ENCODE measurements at regions not wholly inside any gene's neighbourhood (a gene's known extent, or its start where the extent isn't known, plus 50 kb on each side); places are given as distances from the start of the nearest gene placed in this dataset.
"Not testable (repeated sequence)": the region's sequence is repeated elsewhere in the genome, so short reads cannot be mapped to it uniquely, and the experiment has no call there.

DNA sequence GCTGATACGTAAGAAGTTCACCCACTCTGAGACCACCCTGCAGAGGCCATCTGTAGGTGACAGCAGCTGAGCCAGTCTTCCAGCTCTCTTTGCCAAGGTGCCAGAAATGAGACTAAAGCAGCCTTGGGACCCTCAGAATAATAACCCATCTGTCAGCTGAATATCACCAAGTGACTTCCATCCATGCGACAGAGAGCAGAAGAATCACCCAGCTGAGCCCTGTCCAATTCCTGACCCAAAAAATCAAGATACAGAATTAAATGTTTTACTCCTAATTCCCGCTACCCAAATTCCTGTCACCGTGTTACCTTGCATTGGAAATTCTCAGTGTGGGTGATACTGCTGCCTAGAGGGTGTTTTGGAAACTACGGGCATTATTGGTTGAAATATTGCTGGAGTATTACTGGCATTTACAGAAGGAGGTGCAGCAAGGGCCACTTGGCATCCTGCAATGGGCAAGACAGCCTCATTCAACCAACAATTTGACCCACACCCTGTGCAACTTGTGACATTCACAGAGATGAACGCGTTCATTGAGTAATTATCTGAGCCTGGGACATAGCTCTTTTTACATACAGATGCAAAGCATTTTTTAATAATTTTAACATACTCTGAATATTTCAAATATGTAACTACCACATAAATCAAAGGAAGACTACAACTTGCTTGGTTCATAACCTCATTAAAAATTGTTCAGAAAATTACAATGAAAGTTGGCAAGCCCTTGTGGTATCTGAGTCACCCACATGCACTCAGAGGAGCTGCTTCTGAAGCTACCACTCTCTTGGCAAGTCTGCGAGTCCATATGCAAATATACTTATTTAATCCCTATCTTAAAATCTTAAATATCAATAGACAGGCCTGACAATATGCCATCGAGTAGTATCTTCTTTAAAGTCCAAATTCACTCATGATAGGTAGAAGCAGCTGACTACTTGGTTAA is 126.6 kb downstream of the C16orf95 start:
- DNase-seq (ENCODE audit: low spot score): no peak

DNA sequence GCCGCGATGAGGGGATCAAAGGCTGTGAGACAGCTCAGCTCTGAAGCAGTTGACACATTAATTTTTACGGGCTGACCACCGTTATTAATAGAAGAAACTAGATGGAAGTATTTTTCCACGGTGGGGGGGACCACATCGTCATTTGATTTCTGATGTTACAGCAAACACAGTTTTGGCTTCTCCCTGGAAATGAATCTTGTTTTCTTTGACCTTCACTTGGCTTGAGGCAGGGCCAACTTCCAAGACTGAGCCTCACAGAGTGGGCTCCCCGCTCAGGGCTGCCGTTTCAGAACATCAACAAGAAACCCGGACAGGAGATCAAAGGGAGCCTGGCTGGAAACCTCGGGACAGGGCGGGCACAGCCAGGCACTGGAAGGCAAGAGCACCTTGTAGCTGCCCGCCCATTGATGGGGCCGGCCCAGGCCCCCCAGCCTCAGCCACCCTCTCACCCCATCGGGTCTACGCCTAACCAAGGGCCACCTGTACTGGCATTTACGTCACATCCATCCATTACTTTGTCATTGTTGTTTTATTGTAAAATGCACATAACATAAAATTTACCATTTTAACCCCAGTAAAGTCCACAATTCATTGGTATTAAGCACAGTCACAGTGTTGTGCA is 124.6 kb downstream of the C16orf95 start:
- DNase-seq (ENCODE audit: low spot score): no peak

DNA sequence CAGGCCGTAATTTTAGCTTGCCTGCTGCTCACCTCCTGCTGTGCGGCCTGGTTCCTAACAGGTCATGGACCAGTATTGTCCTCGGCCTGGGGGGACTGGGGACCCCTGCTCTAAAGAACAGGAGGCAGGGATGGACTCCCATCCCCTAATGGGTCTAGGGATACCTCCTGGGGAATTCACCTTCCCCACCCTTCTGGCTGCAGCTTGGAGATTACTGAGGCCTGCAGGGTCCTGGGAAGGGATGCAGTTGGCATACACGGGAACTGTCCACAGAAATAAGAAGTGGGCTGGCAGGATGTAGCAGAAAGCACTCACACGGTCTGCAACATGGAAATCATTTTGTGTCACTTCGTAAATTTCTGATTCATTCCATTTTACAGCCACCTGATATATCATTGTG is 123.0 kb downstream of the C16orf95 start:
- no peak for DNase-seq (ENCODE audit: low spot score)

DNA sequence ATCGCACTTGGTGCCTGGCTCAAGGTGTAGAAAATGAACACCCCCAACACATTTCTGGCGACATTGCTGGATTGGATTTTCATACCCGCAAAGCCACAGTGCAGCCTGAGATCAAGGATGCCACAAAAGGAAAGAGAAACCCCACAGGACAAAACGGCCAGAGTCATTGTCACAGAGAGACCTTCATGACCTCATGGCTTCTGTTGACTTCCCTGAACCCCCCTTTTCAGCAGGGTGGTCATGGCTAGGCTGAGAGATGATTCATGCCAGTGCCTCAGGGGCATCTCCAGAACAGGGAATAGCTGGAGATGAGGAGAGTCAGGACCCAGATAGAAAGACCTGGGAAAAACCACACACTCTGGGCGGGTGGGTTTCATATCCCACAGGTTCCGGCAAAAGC is 122.0 kb downstream of the C16orf95 start:
- no peak for DNase-seq (ENCODE audit: low spot score)

DNA sequence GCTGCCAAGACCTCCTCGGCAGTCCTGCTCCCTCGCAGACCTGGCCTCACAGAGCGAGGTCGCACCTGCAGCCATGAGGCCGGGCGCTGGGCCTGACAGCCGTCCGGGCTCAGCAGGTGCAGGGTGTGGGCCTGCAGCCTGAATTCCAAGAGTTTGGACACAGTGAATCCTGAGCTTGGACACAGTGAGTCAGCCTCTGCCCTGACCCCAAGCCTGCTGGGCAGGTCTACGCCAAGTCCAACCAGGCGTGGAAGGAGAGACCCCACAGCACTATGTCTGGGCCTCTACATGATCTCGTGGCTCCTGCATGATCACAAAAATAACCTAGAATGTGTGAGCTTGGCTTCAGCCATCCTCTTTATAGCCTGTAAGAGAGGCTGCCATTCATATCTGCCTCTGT is 121.0 kb downstream of the C16orf95 start:
- no peak for DNase-seq (ENCODE audit: low spot score)

DNA sequence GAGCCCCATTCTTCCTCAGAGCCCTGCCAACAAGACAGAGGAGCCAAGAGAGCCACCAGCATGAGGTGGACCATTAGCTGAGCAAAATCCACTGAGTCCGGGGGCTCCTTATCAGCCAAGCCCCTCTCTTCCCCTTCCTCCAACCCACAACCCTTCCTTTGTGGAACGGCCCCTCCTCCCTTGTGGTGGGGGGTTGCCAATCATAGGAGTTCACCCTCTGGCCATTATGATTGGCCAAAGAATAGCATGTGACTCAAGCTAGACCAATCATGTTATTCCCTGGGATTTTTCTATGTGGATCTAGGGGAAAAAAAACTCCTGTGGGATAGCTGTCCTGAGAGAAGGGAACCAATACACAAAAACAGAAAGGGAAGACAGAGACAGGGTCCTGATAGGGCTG is 120.5 kb downstream of the C16orf95 start:
- no peak for DNase-seq (ENCODE audit: low spot score)

DNA sequence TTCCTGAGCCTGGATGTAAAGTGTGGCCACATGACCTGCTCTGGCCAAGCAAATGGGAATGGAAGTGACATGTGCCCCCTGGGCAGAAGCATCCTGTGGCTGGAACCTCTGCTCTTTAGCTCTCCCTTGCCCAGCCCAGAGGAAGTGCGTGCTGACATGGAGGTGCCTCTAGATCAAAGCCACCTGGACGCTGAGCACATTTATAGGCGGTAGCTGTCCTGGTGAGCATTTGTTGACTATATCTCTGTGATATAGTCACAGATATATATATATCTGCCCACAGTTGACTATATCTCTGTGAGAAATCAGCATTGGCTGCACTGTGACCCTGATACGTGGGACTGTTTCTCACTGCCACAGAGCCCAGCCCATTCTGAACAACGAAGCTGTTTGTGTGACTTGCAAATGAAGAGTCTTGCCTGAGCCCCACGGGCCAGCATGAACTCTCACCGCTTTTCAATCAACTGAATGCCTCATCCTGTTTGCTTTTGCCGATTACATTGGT is 118.8 kb downstream of the C16orf95 start:
- no peak for DNase-seq (ENCODE audit: low spot score)

DNA sequence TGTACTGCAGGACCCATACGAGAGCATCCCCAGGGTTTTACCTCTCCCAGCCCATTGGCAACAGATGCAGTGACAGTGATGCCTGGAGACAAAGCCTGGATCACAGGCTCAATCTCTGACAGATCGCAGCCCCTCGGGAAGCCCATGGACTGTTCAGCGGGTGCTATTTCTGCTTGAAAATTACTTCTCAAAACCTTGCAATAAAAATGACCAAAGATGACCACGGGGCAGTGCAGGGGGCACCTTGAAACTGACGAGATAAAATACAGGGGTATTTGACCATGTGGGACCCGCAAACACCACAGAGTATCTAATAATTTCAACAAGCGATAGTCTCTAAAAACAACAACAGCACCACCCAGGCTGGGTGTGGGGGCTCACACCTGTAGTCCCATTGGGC is 118.3 kb downstream of the C16orf95 start:
- no peak for DNase-seq (ENCODE audit: low spot score)

DNA sequence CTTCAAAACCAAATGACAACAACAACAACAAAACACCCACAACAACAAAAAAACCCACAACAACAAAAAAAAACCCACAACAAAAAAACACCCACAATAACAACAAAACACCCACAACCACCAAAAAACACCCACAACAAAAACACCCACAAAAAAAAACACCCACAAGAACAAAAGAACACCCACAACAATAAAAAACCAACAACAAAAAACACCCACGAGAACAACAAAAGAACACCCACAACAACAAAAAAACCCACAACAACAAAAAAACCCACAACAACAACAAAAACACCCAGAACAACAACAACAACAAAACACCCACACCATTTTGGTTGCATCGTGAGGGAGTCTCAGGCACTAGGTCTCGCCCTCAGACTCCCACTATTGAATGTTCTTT is 117.8 kb downstream of the C16orf95 start:
- DNase-seq (ENCODE audit: low spot score): no peak

DNA sequence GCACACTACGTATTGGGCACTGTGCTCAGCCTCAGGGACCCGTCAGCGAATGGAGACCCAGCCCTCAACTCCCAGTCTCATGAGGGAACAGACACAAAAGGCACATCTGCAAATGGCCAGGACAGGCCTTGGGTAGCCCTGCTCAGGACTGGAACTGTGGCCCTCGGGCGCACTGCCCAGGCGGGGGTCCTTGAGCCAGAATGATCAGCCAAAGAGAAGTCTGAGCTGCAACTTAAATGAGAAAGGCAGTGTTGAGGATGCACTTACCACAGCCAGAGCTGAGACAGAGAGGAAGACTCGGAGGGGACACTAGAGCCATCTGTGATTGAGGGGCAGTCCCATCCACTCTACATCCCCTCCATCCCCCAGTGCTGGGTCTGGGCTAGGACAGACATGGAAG is 117.3 kb downstream of the C16orf95 start:
- DNase-seq (ENCODE audit: low spot score): no peak

DNA sequence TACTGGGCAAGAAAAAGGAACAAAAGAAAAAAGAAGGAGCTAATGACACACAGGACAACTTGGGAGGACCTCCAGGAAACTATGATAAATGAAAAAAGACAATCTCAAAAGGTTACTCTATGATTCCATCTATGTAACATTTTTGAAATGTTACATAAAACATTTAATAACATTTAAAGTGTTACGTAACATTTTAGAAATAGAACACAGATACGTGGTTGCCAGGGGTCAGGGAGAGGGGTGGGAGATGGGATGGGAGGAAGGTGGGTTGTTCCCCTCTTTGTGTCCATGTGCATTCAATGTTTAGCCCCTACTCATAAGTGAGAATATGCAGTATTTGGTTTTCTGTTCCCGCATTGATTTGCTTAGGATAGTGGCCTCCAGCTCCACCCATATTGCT is 116.6 kb downstream of the C16orf95 start:
- no peak for DNase-seq (ENCODE audit: low spot score)

DNA sequence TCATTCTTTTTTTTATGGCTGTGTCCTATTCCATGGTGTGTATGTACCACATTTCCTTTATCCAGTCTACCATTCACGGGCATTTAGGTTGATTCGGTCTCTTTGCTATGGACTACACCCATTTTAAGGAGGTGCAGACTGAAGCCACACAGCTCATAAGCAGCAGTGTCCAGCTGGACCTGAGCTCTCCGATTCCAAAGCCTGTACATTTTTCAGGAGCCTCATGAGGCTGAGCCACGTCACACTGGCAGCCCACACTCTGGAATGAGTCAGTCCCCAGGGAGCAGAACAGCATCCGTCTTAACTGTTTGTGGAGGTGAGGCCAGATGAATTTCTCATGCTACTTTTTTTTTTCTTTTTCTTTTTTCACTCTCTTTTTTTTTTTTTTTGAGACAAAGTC is 116.1 kb downstream of the C16orf95 start:
- no peak for DNase-seq (ENCODE audit: low spot score)

DNA sequence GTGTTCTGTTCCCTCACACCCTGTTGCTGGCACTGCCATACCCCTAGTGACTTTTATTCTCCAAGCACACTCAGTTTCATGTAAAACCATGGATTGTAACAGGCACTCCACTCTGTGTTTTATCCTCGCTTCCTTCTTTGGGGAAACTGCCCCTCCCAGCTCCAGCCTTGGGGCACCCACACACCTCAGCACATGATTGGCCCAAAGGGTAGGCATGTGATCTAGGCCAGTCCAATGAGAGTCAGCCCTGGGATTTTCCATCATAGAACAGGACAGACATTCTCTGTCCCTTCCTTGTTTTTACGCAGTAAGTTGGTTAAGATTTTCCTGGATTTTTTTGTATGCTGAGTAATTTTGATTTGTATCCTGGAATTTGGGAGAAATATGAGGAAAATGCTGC is 115.4 kb downstream of the C16orf95 start:
- DNase-seq (ENCODE audit: low spot score): no peak

GRCh38 chr16:87202346-87202745 is 114.8 kb downstream of the C16orf95 start:
- no peak for DNase-seq (ENCODE audit: low spot score)

DNA sequence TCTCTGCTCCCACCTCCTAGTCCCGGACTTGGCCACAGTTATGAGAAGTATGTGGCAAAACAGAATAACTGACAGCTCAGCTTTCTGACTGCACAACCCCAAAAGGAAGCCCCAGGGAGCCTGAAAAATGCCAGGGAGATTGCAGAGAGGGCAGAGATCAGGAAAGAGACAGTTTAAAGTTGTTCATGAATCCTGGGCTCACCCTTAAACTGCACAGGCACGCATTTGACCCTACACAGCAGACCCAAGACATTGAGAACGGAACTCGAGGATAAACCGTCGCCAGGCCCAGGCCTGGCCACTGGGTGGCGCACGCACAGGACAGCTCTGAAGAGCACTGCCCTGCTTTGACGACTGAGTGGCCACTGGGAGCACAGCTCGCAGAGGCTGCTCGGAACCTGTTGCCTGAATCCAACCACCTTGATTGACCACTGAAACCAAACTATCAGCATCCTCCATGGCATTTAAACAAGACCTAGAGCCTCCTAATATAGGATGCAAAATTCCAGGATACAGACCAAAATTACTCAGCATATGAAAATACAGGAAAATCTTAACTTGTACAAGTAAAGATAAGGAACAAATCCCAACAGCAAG is 114.0 kb downstream of the C16orf95 start:
- DNase-seq (ENCODE audit: low spot score): no peak

DNA sequence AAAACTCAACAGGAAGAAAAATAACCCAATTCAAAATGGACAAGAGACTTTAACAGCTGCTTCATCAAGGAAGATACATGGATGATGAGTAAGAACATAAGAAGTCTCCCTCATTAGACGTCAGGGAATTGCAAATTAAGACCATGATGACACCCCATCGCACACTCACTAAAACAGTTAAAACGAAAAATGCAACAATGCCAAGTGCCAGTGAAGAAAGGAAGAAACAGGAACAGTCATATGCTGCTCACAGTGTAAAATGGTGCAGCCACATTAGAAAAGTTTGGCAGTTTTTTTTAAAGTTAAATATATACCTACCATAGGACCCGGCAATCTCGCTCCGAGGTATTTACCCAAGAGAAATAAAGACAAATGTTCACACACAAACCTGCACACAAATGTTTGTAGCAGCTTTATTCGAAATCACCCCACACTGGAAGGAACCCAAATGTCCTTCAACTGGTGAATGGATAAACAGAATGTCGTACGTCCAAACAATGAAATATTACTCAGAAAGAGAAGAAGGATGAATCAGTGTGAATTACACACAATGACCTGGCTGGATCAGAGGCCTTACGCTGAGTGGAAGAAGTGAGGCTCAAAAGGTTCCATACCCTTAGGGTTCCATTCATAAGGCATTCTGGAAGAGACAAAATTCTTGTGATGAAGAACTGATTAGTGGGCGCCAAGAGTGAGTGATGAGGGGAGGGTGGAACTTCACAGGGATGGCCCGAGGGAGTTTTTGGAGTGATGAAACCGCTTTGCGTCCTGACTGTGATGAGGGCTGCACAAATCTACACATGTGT is 110.3 kb downstream of the C16orf95 start:
- no peak for DNase-seq (ENCODE audit: low spot score)

DNA sequence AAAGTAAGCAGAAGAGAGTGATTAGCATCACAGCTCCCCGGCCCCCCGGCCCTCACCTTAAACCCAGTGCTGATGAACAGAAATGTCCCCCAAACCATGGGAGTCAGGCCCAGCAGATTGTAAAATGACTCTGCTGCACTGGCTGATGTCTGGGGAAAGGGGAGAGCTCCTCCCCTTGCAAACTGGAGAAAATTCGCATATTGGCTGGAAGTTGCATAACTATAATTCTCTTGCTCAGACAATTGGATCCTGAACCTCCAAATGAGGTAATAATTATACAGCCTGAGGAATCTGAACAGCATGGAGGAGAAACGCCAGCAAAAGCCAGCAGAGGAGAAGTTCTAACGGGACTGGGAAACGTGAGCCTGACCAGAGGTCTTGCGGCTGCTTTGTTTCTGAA is 109.7 kb downstream of the C16orf95 start:
- no peak for DNase-seq (ENCODE audit: low spot score)

DNA sequence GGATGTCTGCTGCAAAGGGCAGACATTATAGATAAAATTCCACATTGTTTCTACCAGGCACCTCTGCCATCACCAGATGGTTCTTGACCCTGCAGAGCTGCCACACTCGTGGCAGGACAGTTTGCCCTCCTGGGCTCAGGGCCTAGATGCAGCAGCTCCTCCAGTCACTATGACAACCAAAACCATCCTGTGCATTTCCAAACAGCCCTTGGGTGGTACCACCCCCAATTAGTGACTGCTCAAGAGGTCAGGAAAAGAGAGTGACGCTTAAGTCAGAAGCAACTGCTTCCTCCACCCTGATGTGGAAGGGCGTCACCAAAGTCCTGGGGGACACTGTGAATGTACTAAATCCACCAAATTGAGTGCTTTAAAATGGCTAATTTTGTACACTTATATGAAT is 109.2 kb downstream of the C16orf95 start:
- no peak for DNase-seq (ENCODE audit: low spot score)

DNA sequence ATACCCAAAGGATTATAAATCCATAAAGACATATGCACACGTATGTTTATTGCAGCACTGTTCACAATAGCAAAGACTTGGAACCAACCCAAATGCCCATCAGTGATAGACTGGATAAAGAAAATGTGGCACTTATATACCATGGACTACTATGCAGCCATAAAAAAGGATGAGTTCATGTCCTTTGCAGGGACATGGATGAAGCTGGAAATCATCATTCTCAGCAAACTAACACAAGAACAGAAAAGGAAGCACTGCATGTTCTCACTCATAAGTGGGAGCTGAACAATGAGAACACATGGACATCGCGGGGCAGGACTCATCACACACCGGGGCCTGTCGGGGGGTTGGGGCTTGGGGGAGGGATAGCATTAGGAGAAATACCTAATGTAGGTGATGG is 108.2 kb downstream of the C16orf95 start:
- DNase-seq (ENCODE audit: low spot score): not testable (repeated sequence)

DNA sequence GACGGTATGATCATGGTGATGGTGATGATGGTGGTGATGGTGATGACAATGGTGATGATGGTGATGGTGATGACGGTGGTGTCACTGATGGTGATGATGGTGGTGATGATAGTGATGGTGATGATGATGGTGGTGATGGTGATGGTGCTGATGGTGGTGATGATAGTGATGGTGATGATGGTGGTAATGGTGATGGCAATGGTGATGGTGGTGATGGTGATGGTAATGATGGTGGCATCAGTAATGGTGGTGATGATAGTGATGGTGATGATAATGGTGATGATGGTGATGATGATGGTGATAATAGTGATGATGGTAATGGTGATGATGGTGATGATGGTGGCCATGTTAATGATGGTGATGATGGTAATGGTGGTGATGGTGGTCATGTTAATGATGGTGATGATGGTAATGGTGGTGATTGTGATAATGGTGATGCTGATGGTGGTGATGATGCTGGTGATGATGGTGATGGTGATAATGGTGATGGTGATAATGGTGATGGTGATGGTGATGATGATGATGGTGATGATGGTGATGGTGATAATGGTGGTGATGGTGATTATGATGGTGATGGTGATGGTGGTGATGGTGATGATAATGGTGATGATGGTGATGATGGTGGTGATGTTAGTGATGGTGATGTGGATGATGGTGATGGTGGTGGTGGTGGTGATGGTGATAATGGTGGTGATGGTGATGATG is 107.2 kb downstream of the C16orf95 start:
- no peak for DNase-seq (ENCODE audit: low spot score)

- DNase-seq (ENCODE audit: low spot score): no peak
Measured at GRCh38 chr16:87210894-87211293, 106.3 kb downstream of the C16orf95 start.
